ENCODE measurements at regions not wholly inside any gene's neighbourhood (a gene's known extent, or its start where the extent isn't known, plus 50 kb on each side); places are given as distances from the start of the nearest gene placed in this dataset.

GRCh38 chr21:35521293-35521692 is 472.2 kb upstream of the RUNX1 start:
- H2AFZ ChIP-seq (ENCODE audit: low read depth, low read length) = no peak overlapping the region
- H3K4me1 ChIP-seq (ENCODE audit: control insufficient read depth, extremely low read depth, insufficient read depth, low read length) = peaks cover 6% of the 10 kb centered on the region
- POLR2A ChIA-PET = no interaction called here
- CTCF ChIA-PET = interaction anchor here (1.4 kb wide), 1 partner anchor 17 kb away, joined by 4 read pairs; no protein-coding TSS in a partner anchor
- TF ChIP-seq EZH2 (IDR thresholded peaks at IDR 0.05; ENCODE audit: borderline replicate concordance, low read depth, low read length, severe bottlenecking) (no peak), CTCF (IDR thresholded peaks at IDR 0.05; ENCODE audit: extremely low read depth in 1 of 2, insufficient read depth in 1 of 2, low read depth in 1 of 2, low read length in 2 of 2) (no peak), POLR2A (IDR thresholded peaks at IDR 0.05; ENCODE audit: low read depth, low read length) (no peak), JUN (IDR thresholded peaks at IDR 0.05; ENCODE audit: borderline replicate concordance, insufficient read depth, insufficient read length, low read depth) (no peak), MYC (IDR thresholded peaks at IDR 0.05; ENCODE audit: low read depth, low read length) (no peak), FOS (IDR thresholded peaks at IDR 0.05; ENCODE audit: borderline replicate concordance, insufficient read depth, low read length) (no peak), MAX (IDR thresholded peaks at IDR 0.05; ENCODE audit: insufficient read depth, insufficient read length) (no peak), GATA2 (IDR thresholded peaks at IDR 0.05; ENCODE audit: insufficient read depth, insufficient read length, low read depth, low read length) (no peak), POLR2AphosphoS5 (IDR thresholded peaks at IDR 0.05; ENCODE audit: insufficient read depth, low read depth, low read length) (no peak)
- FAIRE-seq (no peak), DNase-seq (ENCODE audit: low read depth, low spot score) (no peak)
- dilution Hi-C loops (cut with MboI; ENCODE audit: extremely low pct_ligation_motif_present, low sequenced_read_pairs) (no loop called here), intact Hi-C loops (cut with micrococcal nuclease) (no loop called here)
- no peak overlapping the region for H3K27ac ChIP-seq (ENCODE audit: insufficient read depth, low read depth, low read length)
- H3K9ac ChIP-seq (replicated peaks; ENCODE audit: extremely low read depth, insufficient read depth, low read length) = no peak overlapping the region
- no TSS peak for BruUV-seq (replicated peaks)
- H3K4me3 ChIP-seq (replicated peaks in 1 of 3; ENCODE audit: insufficient read depth in 1 of 3, low read depth in 1 of 3, low read length in 3 of 3) = no peak overlapping the region
- H3K4me2 ChIP-seq (ENCODE audit: insufficient read depth, low read length) = no peak overlapping the region
- peaks cover 0 to 1% of the 10 kb centered on the region in 2 experiments for H3K27me3 ChIP-seq (ENCODE audit: control insufficient read depth in 2 of 2, insufficient read depth in 2 of 2, low read length in 2 of 2)
- no peaks in the 10 kb centered on the region for H3K9me3 ChIP-seq (replicated peaks; ENCODE audit: control insufficient read depth, insufficient read depth, low read length)
- no peaks in the 10 kb centered on the region for H3K36me3 ChIP-seq (ENCODE audit: control insufficient read depth in 2 of 2, extremely low read depth in 1 of 2, insufficient read depth in 2 of 2, low read length in 2 of 2)
- no peaks in the 10 kb centered on the region for H3K9me1 ChIP-seq (replicated peaks; ENCODE audit: control insufficient read depth, extremely low read depth, insufficient read depth, low read length)
- H4K20me1 ChIP-seq (replicated peaks; ENCODE audit: control insufficient read depth, extremely low read depth, insufficient read depth, low read length) = no peaks in the 10 kb centered on the region
- H3K79me2 ChIP-seq (ENCODE audit: control insufficient read depth, insufficient read depth, low read length) = no peaks in the 10 kb centered on the region

Data from endothelial cell of umbilical vein (primary cell).